Tibial artery (tissue), 4 donors: ENCODE measurements at regions not wholly inside any gene's neighbourhood (a gene's known extent, or its start where the extent isn't known, plus 50 kb on each side); places are given as distances from the start of the nearest gene placed in this dataset.

Experiments used
- DNase-seq, 2 donors: peaks; one replicate each; pipeline ENCODE4 v3.0.0-alpha.2; 2019
- H3K27ac ChIP-seq, 2 donors: fragments of 200-600 bp; sonication (generic) in 1 of 2; 1 replicate in 1 of 2; 2 replicates in 1 of 2; pipeline ENCODE4 v1.5.1; 2018 to 2019; ENCODE audit warnings: mild to moderate bottlenecking in 1 of 2
- H3K27me3 ChIP-seq, 2 donors: fragments of 200-600 bp; sonication (generic) in 1 of 2; one replicate each; pipeline versions ENCODE4 v1.5.1 to v1.6.0; 2016 to 2019
- H3K36me3 ChIP-seq, 3 donors: fragments of 200-600 bp; sonication (generic) in 2 of 3; one replicate each; pipeline ENCODE4 v1.5.1; 2016 to 2019; ENCODE audit warnings: mild to moderate bottlenecking in 2 of 3
- H3K4me1 ChIP-seq, 4 donors: fragments of 200-600 bp; sonication (generic) in 2 of 4; 1 replicate in 3 of 4; 2 replicates in 1 of 4; pipeline ENCODE4 v1.5.1; 2016 to 2019
- H3K4me3 ChIP-seq, 2 donors: fragments of 200-600 bp; sonication (generic) in 1 of 2; 1 replicate in 1 of 2; 2 replicates in 1 of 2; pipeline ENCODE4 v1.5.1; 2018 to 2019; ENCODE audit warnings: mild to moderate bottlenecking in 2 of 2
- H3K9me3 ChIP-seq, 3 donors: fragments of 200-600 bp; sonication (generic) in 1 of 3; one replicate each; pipeline ENCODE4 v1.5.1; 2016 to 2019
- CTCF ChIP-seq, 2 experiments: fragments of 200-600 bp in 1 of 2; fragments of 450-650 bp in 1 of 2; IDR thresholded peaks; one replicate each; pipeline ENCODE4 v1.5.1; 2017 to 2019; ENCODE audit warnings: antibody characterized with exemption in 2 of 2, mild to moderate bottlenecking in 1 of 2, moderate library complexity in 1 of 2
- intact Hi-C: fragments of 100-400 bp; cut with DNase I; formaldehyde crosslinking; loops from one replicate; pipeline ENCODE4 v1.15.0; 2023; ENCODE audit warnings: low total_unique reads

DNA sequence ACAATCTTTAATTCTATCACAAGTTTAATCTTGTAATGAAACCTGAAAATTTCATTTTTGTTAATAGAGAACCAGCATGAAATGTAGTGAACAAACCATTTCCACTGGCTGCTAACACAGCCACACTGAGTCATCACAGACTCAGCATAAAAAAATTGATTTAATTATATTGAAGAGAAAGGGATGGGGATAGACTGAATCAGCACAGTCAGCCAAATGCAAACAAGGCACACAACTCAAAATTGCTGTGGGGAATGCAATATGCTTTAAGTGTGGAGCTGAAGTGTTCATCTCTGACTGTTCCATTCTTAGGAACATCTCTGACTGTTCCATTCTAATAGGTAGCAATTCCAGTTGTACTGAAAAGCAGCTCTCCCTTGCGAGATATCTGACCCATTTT is 299.8 kb downstream of the MRPL39 start:
- peaks cover 0 to 5% (median 0%) of the 10 kb centered on the region in 3 donors for H3K9me3 ChIP-seq
- no peak for TF ChIP-seq CTCF (IDR thresholded peaks at IDR 0.05)
- H3K36me3 ChIP-seq: no peaks in the 10 kb centered on the region
- H3K4me1 ChIP-seq: no peaks in the 10 kb centered on the region
- intact Hi-C loops: no loop called here
- H3K27me3 ChIP-seq: no peaks in the 10 kb centered on the region
- no peak for DNase-seq
- H3K4me3 ChIP-seq: no peak overlapping the region
- no peak overlapping the region for H3K27ac ChIP-seq

- no peaks in the 10 kb centered on the region for H3K36me3 ChIP-seq
- no peak for DNase-seq
- no peak for TF ChIP-seq CTCF (IDR thresholded peaks at IDR 0.05)
- peaks cover 0 to 5% (median 0%) of the 10 kb centered on the region in 3 donors for H3K9me3 ChIP-seq
- H3K4me1 ChIP-seq: no peaks in the 10 kb centered on the region
- no peak overlapping the region for H3K4me3 ChIP-seq
- no peak overlapping the region for H3K27ac ChIP-seq
- intact Hi-C loops: no loop called here
- no peaks in the 10 kb centered on the region for H3K27me3 ChIP-seq
These were observed 302.7 kb downstream of the MRPL39 start for GRCh38 chr21:25304611-25305010.

DNA sequence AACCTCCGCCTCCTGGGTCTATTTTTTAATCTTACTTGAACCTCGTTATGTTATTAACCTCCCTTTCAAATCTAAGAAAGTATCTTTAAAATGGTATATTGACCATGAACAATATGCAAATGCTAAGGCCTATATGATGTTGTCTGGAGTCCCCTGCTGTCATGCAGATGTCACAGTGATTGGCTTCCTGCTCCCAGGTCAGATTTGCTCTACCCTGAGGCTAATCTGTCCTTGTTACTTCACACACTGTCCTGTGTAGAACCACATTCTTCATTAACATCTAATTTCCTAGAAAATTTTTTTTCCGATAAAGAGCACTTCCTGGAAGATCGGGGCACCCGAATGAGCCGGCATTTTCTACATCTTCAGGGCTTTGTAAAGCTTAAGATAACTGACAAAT is 306.6 kb downstream of the MRPL39 start:
- no peaks in the 10 kb centered on the region for H3K4me1 ChIP-seq
- DNase-seq: no peak
- TF ChIP-seq CTCF (IDR thresholded peaks at IDR 0.05): no peak
- intact Hi-C loops: no loop called here
- H3K36me3 ChIP-seq: no peaks in the 10 kb centered on the region
- no peaks in the 10 kb centered on the region for H3K9me3 ChIP-seq
- no peak overlapping the region for H3K4me3 ChIP-seq
- H3K27ac ChIP-seq: no peak overlapping the region
- H3K27me3 ChIP-seq: no peaks in the 10 kb centered on the region

DNA sequence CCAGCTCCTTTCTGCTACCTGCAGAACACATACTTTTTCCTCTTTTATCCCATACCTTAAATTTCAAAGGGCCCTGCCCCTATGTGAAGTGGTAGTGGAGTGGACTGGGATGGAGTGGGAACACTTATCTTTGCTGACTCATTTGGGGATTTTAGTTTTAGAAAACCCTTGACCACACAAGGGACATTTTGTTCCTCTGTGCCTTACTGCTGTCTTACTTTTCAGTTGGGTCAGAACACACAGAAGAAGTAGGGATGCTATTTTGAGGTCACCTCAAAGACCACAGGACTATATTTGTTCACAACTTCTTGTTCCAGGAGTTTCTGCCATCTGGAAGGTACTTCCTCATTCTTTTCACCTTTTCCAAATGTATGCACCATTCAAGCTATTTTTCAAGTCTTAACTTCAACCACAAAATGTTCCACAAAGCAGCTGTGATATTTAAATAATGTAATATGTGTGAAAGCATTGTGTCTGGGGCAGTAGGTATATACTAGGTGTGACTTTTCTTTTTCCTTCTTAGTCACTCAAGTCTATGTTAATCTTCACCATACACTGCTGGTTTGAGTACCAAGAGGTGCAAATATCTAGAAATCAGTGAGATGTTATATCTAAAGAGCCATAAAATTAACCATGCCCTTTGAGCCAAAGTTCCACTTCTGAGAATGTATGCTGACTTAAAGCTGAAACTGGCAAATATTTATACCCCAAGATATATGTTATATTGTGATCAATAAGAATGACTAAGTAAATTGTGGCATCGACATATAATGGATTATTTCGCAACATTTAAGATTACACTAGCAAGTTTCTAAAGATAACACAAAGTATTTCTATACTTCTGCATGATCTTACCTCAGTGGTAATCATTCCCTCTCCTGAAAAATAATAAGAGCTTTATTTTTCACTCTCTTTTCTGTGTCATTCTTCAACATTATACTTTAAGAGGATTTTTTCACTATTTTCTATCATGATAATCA is 308.5 kb downstream of the MRPL39 start:
- no peaks in the 10 kb centered on the region for H3K9me3 ChIP-seq
- H3K4me3 ChIP-seq: no peak overlapping the region
- no peak for DNase-seq
- no peaks in the 10 kb centered on the region for H3K36me3 ChIP-seq
- no peak overlapping the region for H3K27ac ChIP-seq
- H3K4me1 ChIP-seq: no peaks in the 10 kb centered on the region
- intact Hi-C loops: no loop called here
- no peak for TF ChIP-seq CTCF (IDR thresholded peaks at IDR 0.05)
- H3K27me3 ChIP-seq: no peaks in the 10 kb centered on the region

DNA sequence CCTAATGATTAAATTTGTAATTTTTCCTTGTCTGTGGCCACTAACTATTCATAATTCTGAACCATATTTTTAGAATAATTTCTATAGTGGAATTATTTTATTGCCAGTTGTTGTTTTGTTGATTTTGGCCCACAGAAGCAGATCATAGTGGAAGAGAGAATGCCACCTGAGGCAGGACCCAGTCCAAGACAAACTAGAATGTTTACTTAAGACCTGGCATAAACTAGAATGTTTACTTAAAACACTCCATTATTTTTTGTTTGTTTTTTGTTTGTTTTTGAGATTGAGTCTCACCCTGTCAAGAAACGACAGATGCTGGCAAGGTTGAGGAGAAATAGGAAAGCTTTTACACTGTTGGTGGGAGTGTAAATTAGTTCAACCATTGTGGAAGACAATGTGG is 310.2 kb downstream of the MRPL39 start:
- Histone ChIP-seq H3K36me3 (no peaks in the 10 kb centered on the region), H3K4me1 (no peaks in the 10 kb centered on the region), H3K27ac (no peak overlapping the region), H3K4me3 (no peak overlapping the region), H3K9me3 (no peaks in the 10 kb centered on the region), H3K27me3 (no peaks in the 10 kb centered on the region)
- intact Hi-C loops: no loop called here
- no peak for TF ChIP-seq CTCF (IDR thresholded peaks at IDR 0.05)
- no peak for DNase-seq
